SIG-M5 treated with dmso at 0.1 percent for 504 hours (cell line): ENCODE measurements at regions not wholly inside any gene's neighbourhood (a gene's known extent, or its start where the extent isn't known, plus 50 kb on each side); places are given as distances from the start of the nearest gene placed in this dataset.
"Not testable (repeated sequence)": the region's sequence is repeated elsewhere in the genome, so short reads cannot be mapped to it uniquely, and the experiment has no call there.

Experiments
- DNase-seq: peaks from one replicate; lab custom pipeline; 2025; ENCODE audit not compliant: unreplicated experiment; lab: John Stamatoyannopoulos, UW

GRCh38 chr5:57725658-57726504 is 243.3 kb upstream of the ACTBL2 start:
- no peak for DNase-seq

- no peak for DNase-seq
Observed at GRCh38 chr5:57724836-57725235, 242.2 kb upstream of the ACTBL2 start.

DNA sequence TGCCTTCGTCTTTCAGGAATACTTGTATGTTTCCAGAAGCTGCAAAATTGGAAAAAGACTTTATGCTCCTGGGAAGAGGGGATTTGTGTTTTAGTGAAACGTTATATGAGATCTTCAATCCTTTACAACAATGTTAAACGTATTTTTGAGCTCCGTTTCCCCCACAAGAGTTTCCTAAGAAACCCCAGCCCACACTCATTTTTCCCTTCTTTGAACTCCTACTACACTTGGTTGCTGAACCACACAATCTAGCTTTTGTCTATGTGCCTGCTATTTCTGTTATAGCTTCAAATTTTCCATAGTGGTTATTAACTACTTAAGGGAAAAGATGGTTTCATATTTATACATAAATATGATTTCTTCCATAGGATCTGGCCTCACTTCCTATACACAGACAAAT is 238.6 kb upstream of the ACTBL2 start:
- no peak for DNase-seq

DNA sequence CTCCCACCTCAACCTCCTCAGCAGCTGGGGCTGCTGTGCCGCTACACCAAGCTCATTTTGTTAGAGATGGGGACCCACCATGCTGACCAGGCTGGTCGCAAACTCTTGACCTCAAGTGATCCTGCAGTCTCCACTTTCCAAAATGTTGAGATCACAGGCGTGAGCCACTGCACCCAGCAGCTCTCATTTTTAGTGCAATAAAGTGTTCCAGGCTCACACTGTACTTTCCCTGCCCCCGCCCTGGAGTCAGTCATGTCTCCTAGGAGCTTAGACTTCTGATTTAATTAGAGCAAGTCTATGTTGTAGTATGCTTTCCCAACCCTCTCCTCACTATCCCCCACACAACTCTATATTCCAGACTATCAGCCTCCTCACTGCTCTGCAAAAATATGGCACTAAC is 238.0 kb upstream of the ACTBL2 start:
- no peak for DNase-seq

DNA sequence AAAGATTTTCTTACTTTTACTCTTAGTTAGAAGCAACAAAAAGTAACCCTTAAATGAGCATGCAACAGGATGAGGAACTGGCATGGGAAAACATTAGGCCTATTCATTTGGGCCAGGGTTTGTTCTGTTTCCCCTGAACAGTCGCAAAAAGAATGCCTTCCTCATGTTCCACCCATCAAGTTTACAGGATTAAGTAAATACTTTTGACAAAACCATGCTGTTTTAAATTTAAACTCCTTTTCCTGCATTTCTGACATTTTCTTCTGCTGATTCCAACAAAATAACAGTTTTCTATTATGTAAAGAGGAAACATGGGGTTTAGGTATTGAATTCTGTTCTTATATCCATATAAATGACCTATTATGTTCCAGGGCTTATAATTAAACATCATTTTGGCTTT is 236.6 kb upstream of the ACTBL2 start:
- DNase-seq = no peak

DNA sequence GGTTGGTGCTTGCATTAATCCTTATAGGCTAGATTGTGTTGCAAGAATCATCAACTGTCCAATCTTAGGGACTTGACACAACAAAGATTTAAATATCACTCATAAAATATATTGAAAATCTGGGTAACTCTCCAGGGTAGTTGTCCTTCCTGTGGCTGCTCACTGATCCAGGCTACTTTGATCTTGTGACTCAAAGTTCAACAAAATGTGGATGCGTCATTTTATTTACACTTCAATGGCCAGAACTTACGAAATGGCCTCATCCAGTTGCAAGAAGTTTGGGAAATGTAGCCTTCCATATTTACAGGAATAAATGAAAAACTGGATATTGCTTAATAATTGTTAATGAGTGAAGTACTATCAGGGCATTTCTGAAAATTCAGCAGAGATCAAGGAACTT is 235.5 kb upstream of the ACTBL2 start:
- DNase-seq = no peak

DNA sequence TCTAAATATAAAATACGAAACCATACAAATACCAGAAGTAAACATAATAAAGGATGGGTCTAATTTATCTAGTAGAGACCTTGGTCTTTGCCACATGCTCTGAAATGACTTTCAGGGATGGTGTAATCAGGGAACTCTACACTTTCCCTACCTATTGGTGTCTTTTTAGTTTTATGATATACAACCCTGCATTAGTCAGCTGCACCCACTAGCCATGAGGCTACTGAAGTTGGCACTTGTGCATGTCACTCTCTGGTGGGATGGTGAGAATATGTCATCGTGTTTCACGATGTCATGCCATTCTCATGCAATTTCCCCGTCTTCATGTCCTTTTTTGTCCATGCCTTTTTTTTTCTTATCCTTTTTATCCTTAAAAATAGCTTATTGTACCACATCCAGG is 234.9 kb upstream of the ACTBL2 start:
- DNase-seq = no peak

DNA sequence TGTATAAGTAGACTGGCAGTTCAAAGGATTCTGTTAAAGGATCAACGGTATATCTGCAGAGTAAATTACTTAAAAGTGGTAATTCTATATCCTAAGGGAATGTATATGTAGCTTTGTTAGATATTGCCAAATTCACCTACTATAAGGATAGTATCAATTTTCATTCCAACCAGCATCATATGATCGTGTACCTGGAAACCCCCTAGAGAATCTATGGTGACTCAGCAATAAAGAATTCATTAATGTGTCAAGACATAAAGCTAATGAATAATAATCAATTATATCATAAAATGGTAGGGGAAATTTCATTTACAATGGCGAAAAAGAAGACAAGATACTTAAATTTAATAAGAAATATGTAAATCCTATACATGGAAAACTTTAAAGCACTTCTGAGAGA is 234.1 kb upstream of the ACTBL2 start:
- no peak for DNase-seq

DNA sequence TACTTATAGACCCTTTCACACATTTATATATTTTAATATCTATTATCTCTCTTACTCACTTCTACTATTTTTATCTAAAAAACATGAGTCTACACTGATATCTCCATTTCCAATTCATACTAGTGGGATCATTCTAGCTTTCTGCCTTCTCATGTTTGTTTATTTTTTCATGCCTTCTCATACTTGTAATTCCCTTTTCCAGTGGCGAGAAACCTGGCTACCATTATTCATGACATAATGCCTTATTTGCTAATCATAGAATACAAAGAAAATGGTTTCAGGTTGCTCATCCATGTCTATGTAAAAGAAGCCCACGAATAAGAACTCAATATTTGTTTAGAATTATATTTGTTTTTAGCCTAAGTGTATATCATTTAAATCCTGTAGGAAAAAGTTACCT is 232.7 kb upstream of the ACTBL2 start:
- no peak for DNase-seq

GRCh38 chr5:57713535-57713934 is 230.9 kb upstream of the ACTBL2 start:
- DNase-seq = not testable (repeated sequence)

DNA sequence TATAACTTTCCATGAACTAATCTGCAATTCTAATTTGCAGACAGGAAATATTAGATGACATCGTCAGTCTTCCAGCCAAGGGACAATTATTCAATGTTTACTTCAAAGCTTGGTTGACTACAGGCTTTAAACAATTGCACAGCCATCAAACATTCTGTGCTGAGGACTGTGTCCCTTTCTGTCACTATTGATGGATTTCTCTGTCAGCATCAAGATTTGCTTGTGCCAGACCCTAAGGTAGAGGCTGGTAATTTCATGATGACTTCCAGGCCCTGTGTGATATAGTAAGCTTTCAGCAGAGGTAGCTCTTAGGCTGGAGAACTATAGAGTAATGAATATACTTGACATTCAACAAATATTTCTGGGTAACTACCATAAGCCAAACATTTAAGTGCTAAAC is 229.3 kb upstream of the ACTBL2 start:
- no peak for DNase-seq

- DNase-seq = no peak
Observed at GRCh38 chr5:57711471-57711870, 228.9 kb upstream of the ACTBL2 start.

DNA sequence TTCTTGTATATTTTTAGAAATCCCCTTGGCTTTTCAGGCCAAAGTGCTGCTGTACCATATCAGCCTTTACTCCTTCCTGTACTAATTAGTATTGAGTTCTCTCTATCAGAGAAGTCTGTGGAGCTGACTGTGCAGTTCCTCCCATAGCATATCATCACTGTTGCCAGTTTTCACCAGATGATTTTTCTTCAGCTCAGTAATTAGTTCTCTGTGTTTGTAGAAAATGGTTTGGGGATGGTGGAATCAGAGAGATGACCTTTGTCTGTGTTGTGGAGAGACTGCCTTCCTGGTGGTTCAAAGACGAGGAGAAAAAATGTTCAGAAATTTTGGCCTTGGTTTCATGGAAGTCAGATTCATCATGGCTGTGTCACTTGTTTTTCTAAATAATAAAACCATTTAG is 227.5 kb upstream of the ACTBL2 start:
- no peak for DNase-seq

GRCh38 chr5:57705769-57706168 is 223.2 kb upstream of the ACTBL2 start:
- DNase-seq = no peak

GRCh38 chr5:57703721-57704120 is 221.1 kb upstream of the ACTBL2 start:
- DNase-seq = no peak

DNA sequence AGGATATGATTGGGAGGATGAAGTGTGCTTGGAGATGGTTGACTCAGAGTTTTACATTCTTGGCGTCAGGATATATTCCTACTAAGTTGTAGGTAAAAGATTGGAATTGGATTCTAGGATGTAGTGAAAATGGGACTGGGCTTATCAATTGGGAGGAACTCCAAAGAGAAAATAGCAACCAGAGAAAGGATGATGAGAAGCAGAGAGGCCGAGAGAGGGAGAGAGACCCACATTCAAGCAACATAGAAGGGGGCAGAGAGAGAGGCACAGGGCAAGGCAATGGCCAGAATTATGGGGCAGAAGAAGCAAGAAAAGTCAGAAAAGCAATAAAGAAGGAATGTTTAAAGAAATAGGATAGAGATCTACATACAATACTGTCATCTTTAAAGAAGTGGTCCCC is 217.9 kb upstream of the ACTBL2 start:
- no peak for DNase-seq

- DNase-seq = no peak
Observed at GRCh38 chr5:57700072-57700471, 217.5 kb upstream of the ACTBL2 start.

DNA sequence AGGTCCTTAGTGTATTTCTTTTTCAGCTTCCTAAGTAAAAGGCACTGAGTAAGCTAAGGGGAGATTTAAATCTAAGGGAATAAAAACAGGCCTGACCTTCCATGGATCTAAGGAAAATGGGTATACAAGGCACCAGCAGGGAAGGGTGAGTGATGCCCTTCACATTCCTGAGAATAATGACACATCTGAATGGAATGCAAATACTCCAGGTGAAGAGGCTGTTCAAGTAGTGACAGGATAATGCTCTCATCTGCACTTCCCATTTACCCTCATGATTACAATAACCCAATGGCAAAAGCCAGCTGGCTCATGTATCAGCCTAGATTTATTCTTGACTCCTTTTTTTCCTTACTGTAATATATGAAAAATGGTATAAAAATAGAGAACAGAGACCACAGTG is 216.2 kb upstream of the ACTBL2 start:
- DNase-seq = no peak

DNA sequence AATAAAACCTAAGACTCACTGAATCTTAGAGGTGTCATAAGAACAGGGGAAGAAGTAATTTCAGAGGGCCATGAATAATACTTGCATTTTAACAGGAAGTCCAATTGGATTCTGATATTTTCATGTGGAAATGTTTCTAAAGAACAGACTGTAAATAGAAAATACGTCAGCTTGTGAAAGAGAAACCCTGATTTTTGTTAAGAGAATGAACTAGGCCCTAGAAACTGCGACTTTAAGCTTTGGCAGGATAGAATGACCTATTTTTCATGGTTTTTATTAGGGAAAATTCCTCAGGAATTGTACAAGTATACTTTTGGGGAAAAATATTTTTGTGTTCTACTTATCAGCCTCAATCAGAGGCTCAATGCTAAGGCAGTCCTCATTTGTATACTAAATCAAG is 215.5 kb upstream of the ACTBL2 start:
- DNase-seq = no peak

DNA sequence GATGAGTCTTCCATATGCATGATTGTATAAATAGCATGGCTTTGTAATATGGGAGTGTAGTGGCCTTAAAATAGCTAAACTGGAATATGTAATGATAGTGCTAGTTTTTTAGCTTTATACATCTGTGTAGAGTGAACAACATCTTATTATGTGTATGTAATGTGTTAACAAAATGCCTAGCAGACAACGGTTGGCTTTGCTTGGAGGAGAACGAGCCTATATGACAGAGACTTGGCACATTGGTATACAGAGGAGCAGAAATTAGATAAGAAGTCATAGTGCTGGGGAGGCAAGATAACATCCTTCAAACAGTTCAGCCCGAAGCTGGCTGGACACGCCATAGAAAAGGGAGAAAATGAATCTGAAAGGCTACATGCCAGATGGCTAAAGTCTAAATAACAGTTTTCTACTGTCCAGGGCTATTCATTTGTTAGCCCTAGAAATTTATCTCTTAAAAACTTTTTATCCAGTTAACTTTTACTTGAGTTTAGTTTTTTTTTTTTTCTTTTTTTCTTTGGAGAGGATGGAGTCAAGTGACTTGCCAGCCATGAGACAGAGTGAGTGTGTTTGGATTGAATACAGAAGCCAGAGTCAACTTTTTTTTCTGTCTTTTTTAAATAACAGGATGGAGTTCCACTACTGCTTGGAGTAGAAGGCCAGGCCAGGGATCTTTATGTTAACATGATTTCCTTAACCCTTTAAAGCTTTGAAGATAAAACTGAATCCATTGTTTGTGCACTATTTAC is 214.4 kb upstream of the ACTBL2 start:
- DNase-seq = no peak

- DNase-seq = no peak
Observed at GRCh38 chr5:57696389-57696769, 213.8 kb upstream of the ACTBL2 start.

- DNase-seq = no peak
Observed at GRCh38 chr5:57695706-57696388, 213.2 kb upstream of the ACTBL2 start.
